Posterior cingulate gyrus (tissue), 11 donors: ENCODE measurements at regions not wholly inside any gene's neighbourhood (a gene's known extent, or its start where the extent isn't known, plus 50 kb on each side); places are given as distances from the start of the nearest gene placed in this dataset.
"Not testable (repeated sequence)": the region's sequence is repeated elsewhere in the genome, so short reads cannot be mapped to it uniquely, and the experiment has no call there.

Source experiments
- DNase-seq, 10 donors: peaks; one replicate each; pipeline versions ENCODE4 v3.0.0 to v3.0.0-alpha.2; 2020 to 2021; ENCODE audit warnings: mixed read lengths in 3 of 10
- intact Hi-C: fragments of 100-400 bp; cut with DNase I; formaldehyde crosslinking; loops from one replicate; pipeline ENCODE4 v1.15.1; 2023

DNA sequence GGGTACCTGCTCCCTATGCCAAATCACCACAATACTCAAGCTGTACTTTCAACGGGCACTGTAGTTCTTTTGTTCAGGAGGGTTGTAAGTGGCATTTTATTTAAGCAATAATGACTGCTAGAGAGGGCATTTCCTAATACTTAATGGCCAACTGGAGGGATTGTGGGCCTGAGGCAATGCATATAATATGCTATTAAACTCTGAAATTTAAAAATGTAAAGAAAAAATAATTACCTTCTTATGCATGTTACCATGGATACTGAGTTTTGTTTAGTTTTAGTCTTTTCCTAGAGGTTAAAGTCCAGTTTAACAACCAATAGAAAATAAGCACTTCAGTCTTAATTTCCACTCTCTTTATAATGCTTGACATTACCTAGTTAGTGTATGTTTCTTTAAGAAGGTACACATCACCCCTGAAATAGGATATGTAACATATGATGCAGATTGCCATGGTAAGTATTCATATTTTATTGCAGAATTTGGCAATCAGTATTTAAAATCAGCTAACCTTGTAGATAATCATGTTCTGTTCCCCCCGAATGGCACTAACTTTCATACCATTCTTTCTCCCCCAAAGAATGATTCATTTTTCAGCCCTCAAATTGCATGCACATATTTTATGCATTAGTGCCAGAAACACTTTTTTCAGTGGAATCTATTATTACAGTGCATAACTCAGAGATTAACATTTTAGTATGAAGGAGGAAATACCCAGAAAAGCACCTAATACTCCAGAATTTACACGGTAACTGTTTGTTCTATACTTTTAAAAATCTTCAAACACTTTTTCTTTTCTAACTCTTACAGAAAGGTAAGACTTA, 90.3 kb upstream of the ZNF438 start:
- intact Hi-C loops, result no loop called here
- DNase-seq, result no peak

DNA sequence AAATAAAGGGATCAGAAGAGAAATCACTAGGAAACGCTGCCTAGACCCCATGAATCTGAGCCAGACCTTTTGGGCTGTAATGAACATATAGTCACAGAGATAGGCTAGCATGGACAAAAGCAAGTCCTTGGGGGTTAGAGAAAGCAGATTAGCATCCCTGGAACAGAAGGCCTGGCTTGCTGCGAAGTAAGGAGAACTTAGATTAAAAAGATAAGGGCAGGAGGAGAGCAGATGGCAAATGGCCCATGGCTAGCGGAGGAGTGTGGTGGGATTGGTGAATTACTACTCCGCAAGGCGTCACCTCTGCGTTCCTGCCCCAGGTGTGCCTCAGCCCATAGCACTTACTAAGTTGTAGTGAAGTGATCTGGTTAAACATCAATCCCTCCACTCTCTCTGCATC, 92.3 kb upstream of the ZNF438 start:
- intact Hi-C loops, result no loop called here

GRCh38 chr10:31124852-31125251, 93.2 kb upstream of the ZNF438 start:
- DNase-seq, result no peak
- intact Hi-C loops, result no loop called here

More for the DNA sequence above, 92.3 kb upstream of the ZNF438 start:
- no peak for DNase-seq

- DNase-seq, result no peak
- intact Hi-C loops, result no loop called here
These were observed 94.1 kb upstream of the ZNF438 start for GRCh38 chr10:31125789-31126188.

DNA sequence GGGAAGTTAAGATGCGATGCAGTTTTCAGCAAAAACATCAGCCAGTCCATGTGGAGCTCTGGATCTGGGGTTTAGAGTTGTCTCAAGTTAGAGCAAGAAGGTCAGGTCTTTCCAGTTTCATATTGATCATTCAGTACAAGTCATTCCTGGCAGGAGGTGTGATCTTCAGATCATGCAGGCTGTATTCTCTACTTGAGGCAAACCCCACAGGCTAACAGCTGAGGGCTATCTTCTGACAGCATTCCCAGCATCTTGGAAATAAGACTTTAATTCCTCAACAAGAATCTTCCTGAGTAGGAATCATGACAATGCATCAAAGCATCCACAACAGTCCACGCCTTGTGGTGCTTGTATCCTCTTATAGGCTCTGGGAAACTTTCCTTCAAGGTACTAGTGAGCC, 94.9 kb upstream of the ZNF438 start:
- DNase-seq, result no peak
- intact Hi-C loops, result no loop called here

DNA sequence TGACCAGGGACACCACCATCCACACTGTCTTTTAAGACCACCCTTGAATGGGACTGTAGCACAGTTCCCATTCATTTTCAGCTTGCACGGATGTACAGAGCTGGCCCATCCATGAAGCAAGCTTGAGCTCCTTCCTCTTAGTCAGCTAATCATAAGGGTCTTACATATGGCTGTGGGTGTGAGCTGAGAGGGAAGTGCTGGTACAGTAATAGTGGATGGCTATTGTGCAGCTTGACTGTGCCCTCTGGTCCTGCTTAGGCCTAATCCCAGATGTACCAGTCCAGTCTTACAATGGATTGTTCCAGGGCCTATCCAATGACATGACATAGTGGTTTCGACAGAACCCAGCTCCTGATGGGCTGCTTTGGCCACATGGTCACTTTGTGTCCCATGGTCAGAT, 96.9 kb upstream of the ZNF438 start:
- intact Hi-C loops, result no loop called here
- no peak for DNase-seq

DNA sequence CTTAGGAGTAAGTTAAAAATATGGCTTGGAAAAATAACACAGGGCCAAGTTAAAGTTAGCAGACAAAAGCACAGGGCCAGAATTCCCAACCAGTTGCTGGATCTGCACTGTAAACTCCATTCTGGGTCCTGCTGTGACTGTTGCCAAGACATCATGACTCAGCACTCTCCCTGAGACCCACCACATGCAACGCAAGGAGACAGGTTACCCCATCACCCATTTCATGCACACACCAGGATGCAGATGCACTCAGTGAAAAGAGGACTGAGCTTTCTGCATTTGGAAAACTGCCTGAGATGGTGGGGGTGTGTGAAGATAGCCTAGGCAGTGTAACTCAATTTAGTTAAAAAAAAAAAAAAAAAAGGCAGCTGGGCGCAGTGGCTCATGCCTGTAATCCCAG, 97.6 kb upstream of the ZNF438 start:
- intact Hi-C loops, result no loop called here
- peak in 3 of 10 donors; percentile 21 to 25 (median 23) for DNase-seq

- no peak for DNase-seq
- intact Hi-C loops, result loop anchor here (5.0 kb wide), 1 partner anchor 187 kb away; the partner anchor contains the start of gene ZEB1
These were observed 98.3 kb upstream of the ZNF438 start for GRCh38 chr10:31129880-31130405.

DNA sequence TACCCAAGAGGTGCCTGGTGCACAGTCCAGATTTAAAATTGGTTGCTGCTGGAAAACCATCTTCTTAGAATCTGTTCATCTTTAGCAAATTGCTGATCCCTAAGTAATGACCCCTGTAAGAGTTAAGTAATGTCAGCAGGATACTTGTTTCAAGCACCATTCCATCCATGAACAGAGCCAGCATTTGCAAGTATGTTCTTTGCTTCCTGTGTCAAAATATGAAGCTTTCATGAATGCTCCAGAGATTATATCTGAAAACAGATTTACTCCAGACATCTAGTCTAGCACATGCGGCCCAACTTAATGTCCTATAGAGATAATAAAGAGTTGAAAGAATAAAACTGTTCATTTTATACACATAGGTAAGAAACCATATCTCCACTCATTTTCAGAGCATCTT, 98.7 kb upstream of the ZNF438 start:
- intact Hi-C loops, result loop anchor here (5.0 kb wide), 1 partner anchor 187 kb away; the partner anchor contains the start of gene ZEB1
- no peak for DNase-seq

- DNase-seq, result no peak
- intact Hi-C loops, result loop anchor here (5.0 kb wide), 1 partner anchor 186 kb away; the partner anchor contains the start of gene ZEB1
These were observed 99.6 kb upstream of the ZNF438 start for GRCh38 chr10:31131251-31131650.

- intact Hi-C loops, result loop anchor here (2.0 to 5.0 kb wide), 3 partner anchors 102 to 348 kb away; partner anchors contain the start of genes ZEB1 and ZNF438
- no peak for DNase-seq
These were observed 101.1 kb upstream of the ZNF438 start for GRCh38 chr10:31132681-31133244.

GRCh38 chr10:31133251-31133791, 101.7 kb upstream of the ZNF438 start:
- intact Hi-C loops, result loop anchor here (2.0 to 5.0 kb wide), 3 partner anchors 103 to 349 kb away; partner anchors contain the start of genes ZEB1 and ZNF438
- no peak for DNase-seq

DNA sequence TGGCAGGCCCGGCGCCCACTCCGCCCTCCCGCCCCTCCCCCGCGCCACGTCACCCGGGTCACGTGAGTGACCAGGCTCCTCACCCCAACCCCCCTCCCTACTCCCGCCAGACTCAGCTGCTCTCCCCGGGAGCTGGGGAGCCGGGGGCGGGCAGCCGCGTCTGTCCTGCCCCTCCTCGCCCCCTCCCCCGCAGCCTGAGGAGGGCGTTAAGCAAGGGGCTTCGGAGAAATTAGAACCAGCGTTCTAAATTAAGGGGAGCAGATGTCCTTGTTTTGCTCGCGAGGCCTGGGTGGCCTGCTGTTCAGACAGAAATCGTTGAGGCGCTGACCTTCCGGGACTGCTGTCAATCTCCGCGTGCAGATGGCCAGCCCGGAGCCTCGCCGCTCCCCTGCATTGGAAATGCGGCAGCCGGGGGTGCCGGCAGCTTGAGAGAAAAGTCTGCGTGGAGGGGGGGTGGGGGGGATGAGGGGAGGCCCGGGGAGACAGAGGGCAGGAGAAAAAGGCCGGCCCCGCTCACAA, 102.2 kb upstream of the ZNF438 start:
- DNase-seq, result peak; percentile 64 to 97 (median 78)
- intact Hi-C loops, result loop anchor here (2.0 to 5.0 kb wide), 3 partner anchors 103 to 349 kb away; partner anchors contain the start of genes ZEB1 and ZNF438

DNA sequence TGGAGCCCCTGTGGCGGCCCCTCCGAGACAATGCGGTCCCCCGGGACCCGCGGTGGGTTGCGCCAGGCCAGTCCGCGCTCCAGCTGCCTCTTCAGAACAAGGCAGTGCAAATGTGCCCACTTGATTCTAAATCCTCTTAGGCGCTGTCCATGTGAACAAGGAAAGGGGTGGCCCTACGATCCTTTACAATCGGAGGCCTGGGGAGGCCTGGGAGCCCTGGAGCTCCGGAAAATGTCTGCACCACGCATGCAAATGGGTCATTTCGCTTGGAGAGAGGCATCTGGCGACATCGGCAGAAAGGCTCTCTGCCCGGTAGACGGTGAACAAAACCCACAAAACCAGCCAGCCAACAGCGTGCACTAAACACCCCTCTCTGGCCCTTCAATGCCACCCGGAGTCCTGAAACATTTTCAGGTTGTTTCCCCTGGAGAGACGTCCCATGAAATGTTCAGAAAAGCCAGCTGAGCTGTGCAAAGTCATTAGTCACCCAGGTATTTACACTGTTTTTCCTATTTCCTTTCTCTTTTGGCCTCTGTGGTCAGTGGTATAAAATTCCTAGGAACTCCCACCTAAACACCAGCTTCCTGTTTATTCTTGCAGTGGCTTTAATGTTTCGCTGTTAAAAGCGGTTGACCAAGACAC, 102.8 kb upstream of the ZNF438 start:
- intact Hi-C loops, result loop anchor here (5.0 kb wide), 1 partner anchor 183 kb away; the partner anchor contains the start of gene ZEB1
- DNase-seq, result peak in 4 of 10 donors; percentile 15 to 86 (median 38)

GRCh38 chr10:31135171-31135570, 103.5 kb upstream of the ZNF438 start:
- intact Hi-C loops, result no loop called here
- DNase-seq, result no peak

DNA sequence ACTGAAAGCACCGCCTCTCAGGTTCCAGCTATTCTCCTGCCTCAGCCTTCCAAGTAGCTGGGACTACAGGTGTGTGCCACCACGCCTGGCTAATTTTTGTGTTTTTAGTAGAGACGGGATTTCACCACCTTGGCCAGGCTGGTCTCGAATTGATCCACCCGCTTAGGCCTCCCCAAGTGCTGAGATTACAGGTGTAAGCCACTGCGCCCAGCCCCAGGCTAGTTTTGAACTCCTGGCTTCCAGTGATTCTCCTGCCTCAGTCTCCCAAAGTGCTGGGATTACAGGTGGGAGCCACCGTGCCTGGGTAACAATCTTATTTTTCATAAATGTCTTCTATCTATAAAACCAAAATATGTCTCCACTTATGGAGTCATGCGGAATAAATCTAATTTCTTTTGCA, 104.1 kb upstream of the ZNF438 start:
- intact Hi-C loops, DNase-seq: not testable (repeated sequence)

DNA sequence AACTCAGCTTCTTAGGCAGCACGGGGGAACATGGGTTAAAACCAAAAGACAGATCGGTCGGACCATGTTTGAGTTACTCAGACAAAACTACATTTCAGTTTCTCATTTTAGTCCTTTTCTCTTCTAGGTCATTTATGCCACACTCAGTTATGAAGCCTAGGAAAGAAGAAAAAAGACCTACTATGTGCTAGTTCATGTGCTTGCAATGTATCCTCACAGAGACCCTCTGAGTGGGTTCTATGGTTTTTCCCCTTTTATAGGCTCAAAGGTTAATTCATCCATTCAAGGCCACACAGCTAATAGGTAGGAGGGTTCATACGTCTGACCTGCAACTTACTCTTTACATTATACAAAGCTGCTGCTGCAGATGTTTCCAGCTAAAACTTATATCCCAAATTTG, 104.7 kb upstream of the ZNF438 start:
- intact Hi-C loops, result no loop called here
- no peak for DNase-seq

DNA sequence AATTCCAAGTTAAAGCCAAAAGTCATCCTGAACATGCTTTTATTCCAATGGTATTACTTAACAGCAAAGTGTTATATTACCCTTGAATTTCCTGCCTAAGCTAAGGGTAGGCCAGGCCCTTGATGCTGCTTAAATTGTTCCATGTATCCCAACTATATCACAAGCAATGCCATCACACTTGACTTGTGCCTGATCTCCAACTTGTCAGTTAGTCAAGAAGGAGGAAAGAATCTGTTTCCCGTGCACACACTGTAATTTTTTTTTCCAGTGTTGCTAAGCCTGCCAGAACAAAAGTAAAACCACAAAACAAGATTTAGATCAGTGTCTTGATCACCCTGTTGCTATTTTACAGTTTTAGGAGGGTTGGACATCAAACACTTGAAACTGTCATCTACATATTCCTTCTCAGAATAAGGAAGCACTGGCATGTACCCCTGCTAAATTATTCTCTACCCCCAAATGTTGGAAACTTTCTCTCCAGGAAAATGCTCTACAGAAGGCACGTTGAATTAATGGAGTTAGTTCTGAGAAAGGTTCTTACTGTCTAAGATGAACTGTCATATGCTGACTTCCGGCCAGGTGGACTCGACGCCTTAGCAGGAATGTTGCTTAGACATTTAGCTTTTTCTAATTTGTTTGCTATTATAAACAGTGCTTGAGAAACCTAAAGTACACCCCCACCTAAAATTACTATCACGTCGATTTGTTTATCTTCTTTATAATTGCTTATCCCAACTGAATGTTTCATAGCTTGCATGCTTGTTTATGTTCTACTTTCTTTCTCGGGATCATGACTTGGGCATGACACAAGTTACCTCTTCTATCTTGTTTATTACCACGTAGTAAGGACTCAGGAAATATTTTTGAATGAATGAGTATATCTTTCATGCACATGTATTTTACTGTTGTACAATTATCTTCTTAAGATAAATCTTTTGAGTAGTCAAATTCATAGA, 105.5 kb upstream of the ZNF438 start:
- no peak for DNase-seq
- intact Hi-C loops, result no loop called here

- intact Hi-C loops, result no loop called here
- no peak for DNase-seq
These were observed 106.4 kb upstream of the ZNF438 start for GRCh38 chr10:31138026-31138553.
